MM.1S (cell line): ENCODE measurements at regions not wholly inside any gene's neighbourhood (a gene's known extent, or its start where the extent isn't known, plus 50 kb on each side); places are given as distances from the start of the nearest gene placed in this dataset.

Experiments used
- DNase-seq: peaks from one replicate; pipeline ENCODE4 v3.0.0-alpha.2; 2015
- H2AFZ ChIP-seq: fragments of 300-600 bp; sonication (generic); 2 replicates; pipeline ENCODE4 v1.6.0; 2016; ENCODE audit warnings: antibody characterized with exemption, low read length
- H3F3A ChIP-seq: fragments of 300-600 bp; sonication (generic); 2 replicates; pipeline ENCODE4 v1.6.1; 2016; ENCODE audit warnings: mild to moderate bottlenecking, antibody characterized with exemption, low read length, moderate library complexity, mixed read lengths; ENCODE audit not compliant: insufficient read depth
- H3K27ac ChIP-seq: fragments of 300-600 bp; sonication (generic); 2 replicates; pipeline ENCODE4 v1.5.1; 2016; ENCODE audit warnings: mild to moderate bottlenecking, low read length
- H3K27me3 ChIP-seq: fragments of 300-600 bp; sonication (generic); replicated peaks from 2 replicates; pipeline ENCODE4 v1.6.0; 2016; ENCODE audit warnings: low read length; ENCODE audit not compliant: insufficient read depth
- H3K36me3 ChIP-seq: fragments of 300-600 bp; sonication (generic); replicated peaks from 2 replicates; pipeline ENCODE4 v1.6.1; 2016; ENCODE audit warnings: mild to moderate bottlenecking, low read length, mixed read lengths; ENCODE audit not compliant: insufficient read depth
- H3K4me1 ChIP-seq: fragments of 300-600 bp; sonication (generic); 2 replicates; pipeline ENCODE4 v1.6.1; 2016; ENCODE audit warnings: low read length, mixed read lengths
- H3K4me2 ChIP-seq: fragments of 300-600 bp; sonication (generic); 2 replicates; pipeline ENCODE4 v1.6.0; 2016; ENCODE audit warnings: low read depth, low read length
- H3K4me3 ChIP-seq: fragments of 300-600 bp; sonication (generic); 2 replicates; pipeline ENCODE4 v1.5.1; 2016; ENCODE audit warnings: low read length, mixed read lengths
- H3K79me2 ChIP-seq: fragments of 300-600 bp; sonication (generic); 2 replicates; pipeline ENCODE4 v1.6.1; 2016; ENCODE audit warnings: mixed run types, low read length, mixed read lengths
- H3K9ac ChIP-seq: fragments of 300-600 bp; sonication (generic); 2 replicates; pipeline ENCODE4 v1.6.1; 2016; ENCODE audit warnings: low read length, mixed read lengths
- H3K9me2 ChIP-seq: fragments of 300-600 bp; sonication (generic); replicated peaks from 2 replicates; pipeline ENCODE4 v1.6.1; 2016; ENCODE audit warnings: mild to moderate bottlenecking, low read length, mixed read lengths; ENCODE audit not compliant: insufficient read depth
- H3K9me3 ChIP-seq: fragments of 300-600 bp; sonication (generic); replicated peaks from 2 replicates; pipeline ENCODE4 v1.6.1; 2016; ENCODE audit warnings: mild to moderate bottlenecking, low read length, mixed read lengths; ENCODE audit not compliant: insufficient read depth
- H4K20me1 ChIP-seq: fragments of 300-600 bp; sonication (generic); 2 replicates; pipeline ENCODE4 v1.6.1; 2016; ENCODE audit warnings: mild to moderate bottlenecking, low read length, moderate library complexity, mixed read lengths; ENCODE audit not compliant: insufficient read depth
- CTCF ChIP-seq: fragments of 300-600 bp; sonication (generic); IDR thresholded peaks from 2 replicates; pipeline ENCODE4 v1.5.1; 2016; ENCODE audit warnings: antibody characterized with exemption, low read length, mixed read lengths
- EZH2 ChIP-seq: fragments of 300-600 bp; sonication (generic); optimal IDR thresholded peaks from 2 replicates; pipeline ENCODE3; 2017; ENCODE audit warnings: low read depth, mild to moderate bottlenecking, antibody characterized with exemption, low read length, mixed read lengths
- EZH2phosphoT487 ChIP-seq: fragments of 300-600 bp; sonication (generic); IDR thresholded peaks from 2 replicates; pipeline ENCODE4 v1.6.1; 2018; ENCODE audit warnings: antibody characterized with exemption, low read length

DNA sequence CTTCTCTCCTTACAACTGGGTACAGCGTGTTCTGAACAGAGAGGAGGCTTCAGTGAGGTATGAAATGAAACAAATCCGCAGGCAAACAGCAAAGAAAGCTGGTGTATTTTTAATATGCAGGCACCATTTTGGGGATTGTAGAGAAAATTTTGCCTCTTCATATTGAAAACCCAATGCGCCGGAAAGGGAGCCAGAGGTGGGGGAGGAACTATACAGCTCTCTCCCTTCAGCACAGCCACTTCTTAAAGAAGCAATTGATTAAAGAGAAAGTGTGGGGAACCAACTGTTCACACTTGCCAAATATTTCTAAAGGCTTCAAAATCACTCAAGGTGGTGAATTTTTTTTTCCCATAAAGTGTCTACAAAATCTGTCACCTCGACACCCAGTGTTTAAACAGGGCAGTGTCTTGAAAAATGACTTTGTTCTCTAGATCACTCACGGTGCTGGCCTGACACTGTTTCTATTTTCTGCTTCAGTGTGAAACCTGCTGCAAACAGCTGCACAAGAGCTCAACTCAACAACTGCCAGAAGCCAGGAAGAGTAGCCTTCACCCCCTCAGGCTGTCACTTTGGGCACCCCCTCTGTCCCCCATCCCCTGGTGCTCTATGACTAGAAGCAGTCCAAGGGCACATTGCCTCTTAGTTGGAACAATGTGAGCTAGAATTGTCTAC is 123.8 kb upstream of the CTTNBP2NL start:
- no peaks in the 10 kb centered on the region for H3K9me2 ChIP-seq
- no peaks in the 10 kb centered on the region for H3F3A ChIP-seq
- no peak for DNase-seq
- H3K36me3 ChIP-seq, result no peaks in the 10 kb centered on the region
- no peak overlapping the region for H3K27ac ChIP-seq
- no peak overlapping the region for H3K4me3 ChIP-seq
- TF ChIP-seq EZH2phosphoT487, result no peak
- no peak for TF ChIP-seq CTCF
- no peak for TF ChIP-seq EZH2
- H3K9me3 ChIP-seq, result no peaks in the 10 kb centered on the region
- H3K9ac ChIP-seq, result no peak overlapping the region
- H3K4me1 ChIP-seq, result no peaks in the 10 kb centered on the region
- H3K4me2 ChIP-seq, result no peak overlapping the region
- H4K20me1 ChIP-seq, result no peaks in the 10 kb centered on the region
- H3K79me2 ChIP-seq, result no peaks in the 10 kb centered on the region
- no peak overlapping the region for H2AFZ ChIP-seq
- no peaks in the 10 kb centered on the region for H3K27me3 ChIP-seq

GRCh38 chr1:112284796-112285195 is 111.2 kb upstream of the CTTNBP2NL start:
- Histone ChIP-seq H3K4me1 (no peaks in the 10 kb centered on the region), H3K4me2 (no peak overlapping the region), H3K9ac (no peak overlapping the region), H3K27me3 (no peaks in the 10 kb centered on the region), H2AFZ (no peak overlapping the region), H3K9me2 (no peaks in the 10 kb centered on the region), H4K20me1 (no peaks in the 10 kb centered on the region), H3K27ac (no peak overlapping the region), H3K79me2 (no peaks in the 10 kb centered on the region), H3K9me3 (no peaks in the 10 kb centered on the region), H3F3A (no peaks in the 10 kb centered on the region), H3K36me3 (no peaks in the 10 kb centered on the region), H3K4me3 (no peak overlapping the region)
- no peak for TF ChIP-seq CTCF
- no peak for TF ChIP-seq EZH2
- TF ChIP-seq EZH2phosphoT487, result no peak
- no peak for DNase-seq

GRCh38 chr1:112285316-112285715 is 110.7 kb upstream of the CTTNBP2NL start:
- Histone ChIP-seq H3K9me3 (no peaks in the 10 kb centered on the region), H3K4me1 (no peaks in the 10 kb centered on the region), H3K79me2 (no peaks in the 10 kb centered on the region), H3K9ac (no peak overlapping the region), H3F3A (no peaks in the 10 kb centered on the region), H3K4me2 (no peak overlapping the region), H3K4me3 (no peak overlapping the region), H3K27ac (no peak overlapping the region), H3K27me3 (no peaks in the 10 kb centered on the region), H2AFZ (no peak overlapping the region), H3K36me3 (no peaks in the 10 kb centered on the region), H4K20me1 (no peaks in the 10 kb centered on the region), H3K9me2 (no peaks in the 10 kb centered on the region)
- DNase-seq, result no peak
- TF ChIP-seq CTCF, result no peak
- no peak for TF ChIP-seq EZH2phosphoT487
- no peak for TF ChIP-seq EZH2
